ENCODE measurements at regions not wholly inside any gene's neighbourhood (a gene's known extent, or its start where the extent isn't known, plus 50 kb on each side); places are given as distances from the start of the nearest gene placed in this dataset.

DNA sequence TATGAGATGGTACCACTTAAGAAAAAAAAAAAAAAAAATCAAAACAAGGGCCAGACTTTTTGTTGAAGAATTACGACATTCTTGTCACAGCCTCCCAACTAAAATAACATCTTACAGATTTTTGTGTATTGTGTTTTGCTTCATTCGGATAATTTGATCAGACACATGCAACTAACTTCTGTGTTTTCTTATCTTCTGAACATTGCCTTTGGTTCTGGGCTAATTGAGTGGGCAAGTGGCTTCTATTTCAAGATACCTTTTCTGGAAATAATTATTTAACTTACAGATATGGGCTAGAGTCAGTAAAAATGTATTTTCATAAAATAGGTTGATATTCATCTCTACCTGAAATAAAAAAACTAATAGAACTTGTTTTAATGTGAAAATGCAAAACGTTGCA lies 165.1 kb downstream of the ANKRD7 start:
- dilution Hi-C loops (cut with HindIII; ENCODE audit: low sequenced_read_pairs, unreplicated experiment): no loop called here

More for the DNA sequence above, 165.1 kb downstream of the ANKRD7 start:
- Histone ChIP-seq H3K4me1 (ENCODE audit: control insufficient read depth, insufficient read depth, low read length) (no peaks in the 10 kb centered on the region), H2BK5ac (ENCODE audit: low read depth, low read length, poor library complexity, severe bottlenecking) (no peak overlapping the region), H3K9ac (ENCODE audit: low read depth, low read length) (no peak overlapping the region), H3K14ac (replicated peaks; ENCODE audit: low read depth, low read length) (no peak overlapping the region), H3K36me3 (ENCODE audit: control insufficient read depth, insufficient read depth, low read length) (no peaks in the 10 kb centered on the region), H3K4ac (ENCODE audit: low read depth, low read length) (no peak overlapping the region), H3K27ac (ENCODE audit: insufficient read depth, low read length) (no peak overlapping the region), H2AK9ac (replicated peaks; ENCODE audit: low read depth, low read length, poor library complexity) (no peak overlapping the region), H4K20me1 (ENCODE audit: insufficient read depth, low read length) (no peaks in the 10 kb centered on the region), H3K56ac (ENCODE audit: extremely low read depth, insufficient read depth, low read length) (no peak overlapping the region), H4K8ac (ENCODE audit: low read depth in 2 of 2, low read length in 2 of 2) (no peak overlapping the region), H2BK20ac (ENCODE audit: low read depth, low read length) (no peak overlapping the region), H3K27me3 (ENCODE audit: control insufficient read depth, insufficient read depth, low read length) (no peaks in the 10 kb centered on the region), H3K4me2 (ENCODE audit: low read depth, low read length) (no peak overlapping the region), H2AK5ac (ENCODE audit: low read depth, low read length) (no peak overlapping the region), H3K18ac (ENCODE audit: low read depth, low read length) (no peak overlapping the region), H3K4me3 (ENCODE audit: insufficient read depth, low read depth, low read length) (no peak overlapping the region), H4K91ac (ENCODE audit: insufficient read depth, low read depth, low read length) (no peak overlapping the region), H3K9me3 (ENCODE audit: control insufficient read depth, insufficient read depth, low read length) (peaks cover 5% of the 10 kb centered on the region), H3K9me1 (ENCODE audit: insufficient read depth, low read length) (no peaks in the 10 kb centered on the region), H3K79me1 (ENCODE audit: low read depth in 1 of 2, low read length in 2 of 2) (no peaks in the 10 kb centered on the region), H4K5ac (ENCODE audit: low read depth, low read length) (no peak overlapping the region), H2AFZ (replicated peaks; ENCODE audit: low read length, poor library complexity) (no peak overlapping the region), H3K23ac (ENCODE audit: low read depth, low read length) (no peak overlapping the region), H2BK120ac (ENCODE audit: low read depth, low read length) (no peak overlapping the region), H2BK15ac (ENCODE audit: low read depth, low read length) (no peak overlapping the region)
- no peak for TF ChIP-seq NFE2L2 (IDR thresholded peaks at IDR 0.05; ENCODE audit: low read depth, low read length)
- TF ChIP-seq RCOR1 (IDR thresholded peaks at IDR 0.05; ENCODE audit: insufficient replicate concordance, low read length): no peak
- no peak for TF ChIP-seq CEBPB (IDR thresholded peaks at IDR 0.05; ENCODE audit: low read depth, low read length)
- no peak for TF ChIP-seq FOS (IDR thresholded peaks at IDR 0.05; ENCODE audit: low read depth, low read length)
- TF ChIP-seq, protein P1, sequence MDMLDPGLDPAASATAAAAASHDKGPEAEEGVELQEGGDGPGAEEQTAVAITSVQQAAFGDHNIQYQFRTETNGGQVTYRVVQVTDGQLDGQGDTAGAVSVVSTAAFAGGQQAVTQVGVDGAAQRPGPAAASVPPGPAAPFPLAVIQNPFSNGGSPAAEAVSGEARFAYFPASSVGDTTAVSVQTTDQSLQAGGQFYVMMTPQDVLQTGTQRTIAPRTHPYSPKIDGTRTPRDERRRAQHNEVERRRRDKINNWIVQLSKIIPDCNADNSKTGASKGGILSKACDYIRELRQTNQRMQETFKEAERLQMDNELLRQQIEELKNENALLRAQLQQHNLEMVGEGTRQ (IDR thresholded peaks at IDR 0.05; ENCODE audit: low read depth, low read length): no peak
- TF ChIP-seq RFX5 (IDR thresholded peaks at IDR 0.05; ENCODE audit: low read depth, low read length): no peak
- TF ChIP-seq, protein P2, sequence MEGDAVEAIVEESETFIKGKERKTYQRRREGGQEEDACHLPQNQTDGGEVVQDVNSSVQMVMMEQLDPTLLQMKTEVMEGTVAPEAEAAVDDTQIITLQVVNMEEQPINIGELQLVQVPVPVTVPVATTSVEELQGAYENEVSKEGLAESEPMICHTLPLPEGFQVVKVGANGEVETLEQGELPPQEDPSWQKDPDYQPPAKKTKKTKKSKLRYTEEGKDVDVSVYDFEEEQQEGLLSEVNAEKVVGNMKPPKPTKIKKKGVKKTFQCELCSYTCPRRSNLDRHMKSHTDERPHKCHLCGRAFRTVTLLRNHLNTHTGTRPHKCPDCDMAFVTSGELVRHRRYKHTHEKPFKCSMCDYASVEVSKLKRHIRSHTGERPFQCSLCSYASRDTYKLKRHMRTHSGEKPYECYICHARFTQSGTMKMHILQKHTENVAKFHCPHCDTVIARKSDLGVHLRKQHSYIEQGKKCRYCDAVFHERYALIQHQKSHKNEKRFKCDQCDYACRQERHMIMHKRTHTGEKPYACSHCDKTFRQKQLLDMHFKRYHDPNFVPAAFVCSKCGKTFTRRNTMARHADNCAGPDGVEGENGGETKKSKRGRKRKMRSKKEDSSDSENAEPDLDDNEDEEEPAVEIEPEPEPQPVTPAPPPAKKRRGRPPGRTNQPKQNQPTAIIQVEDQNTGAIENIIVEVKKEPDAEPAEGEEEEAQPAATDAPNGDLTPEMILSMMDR (conservative IDR thresholded peaks at IDR 0.05; ENCODE audit: low read depth, low read length): no peak
- TF ChIP-seq MXI1 (IDR thresholded peaks at IDR 0.05; ENCODE audit: borderline replicate concordance, low read depth, low read length): no peak
- no peak for ATAC-seq (ENCODE audit: low read depth)
- no TSS peak for BruUV-seq (replicated peaks)
- in situ Hi-C loops (cut with MboI; ENCODE audit: low sequenced_read_pairs) (no loop called here), intact Hi-C loops (cut with micrococcal nuclease) (no loop called here)
- DNase-seq: no peak
- no CpG with 5 or more reads among the region's 3 CpGs for WGBS, 2 experiments (ENCODE audit: extremely low coverage in 2 of 2, insufficient read length in 1 of 2)
- CTCF ChIA-PET: no interaction called here
- POLR2A ChIA-PET (ENCODE audit: unreplicated experiment): no interaction called here

All from IMR-90 (cell line).